SU-DHL-6 (cell line): ENCODE measurements at regions not wholly inside any gene's neighbourhood (a gene's known extent, or its start where the extent isn't known, plus 50 kb on each side); places are given as distances from the start of the nearest gene placed in this dataset.

Experiments used
- H2AFZ ChIP-seq: fragments of 200-600 bp; sonication (generic); 2 replicates; pipeline ENCODE4 v1.6.1; 2014; ENCODE audit warnings: low read depth, mild to moderate bottlenecking, moderate library complexity, mixed read lengths, antibody characterized with exemption, low read length; ENCODE audit not compliant: severe bottlenecking
- H3F3A ChIP-seq: fragments of 200-600 bp; shearing (Covaris generic); 2 replicates; pipeline ENCODE4 v1.6.0; 2016; ENCODE audit warnings: antibody characterized with exemption, mild to moderate bottlenecking; ENCODE audit not compliant: insufficient read depth
- H3K27ac ChIP-seq: fragments of 200-600 bp; sonication (generic); 2 replicates; pipeline ENCODE4 v1.5.1; 2016; ENCODE audit warnings: low read depth, mild to moderate bottlenecking, low read length, moderate library complexity, mixed read lengths
- H3K27me3 ChIP-seq: fragments of 200-600 bp; sonication (generic), shearing (Covaris generic); 2 replicates; pipeline ENCODE4 v1.6.0; 2014; ENCODE audit warnings: mild to moderate bottlenecking, low read length
- H3K36me3 ChIP-seq: fragments of 200-600 bp; sonication (generic); 2 replicates; pipeline ENCODE4 v1.6.1; 2014; ENCODE audit warnings: mild to moderate bottlenecking, low read length, mixed read lengths
- H3K4me2 ChIP-seq: fragments of 300-600, 200-600 bp; shearing (Covaris generic), sonication (generic); 2 replicates; pipeline ENCODE4 v1.6.0; 2014; ENCODE audit warnings: low read length, low read depth, mild to moderate bottlenecking; ENCODE audit not compliant: poor library complexity, severe bottlenecking
- H3K4me3 ChIP-seq: fragments of 200-600 bp; sonication (generic); 2 replicates; pipeline ENCODE4 v1.5.1; 2014; ENCODE audit warnings: antibody characterized with exemption, low read length, mild to moderate bottlenecking, mixed read lengths; ENCODE audit not compliant: insufficient read depth, poor library complexity, severe bottlenecking
- H3K79me2 ChIP-seq: fragments of 200-600 bp; sonication (generic); 2 replicates; pipeline ENCODE4 v1.6.1; 2014; ENCODE audit warnings: mild to moderate bottlenecking, low read length, moderate library complexity; ENCODE audit not compliant: insufficient read depth
- H3K9ac ChIP-seq: fragments of 200-600 bp; sonication (generic); 2 replicates; pipeline ENCODE4 v1.7.0; 2014; ENCODE audit warnings: mild to moderate bottlenecking, low read length
- H3K9me2 ChIP-seq: fragments of 200-600 bp; sonication (generic); replicated peaks from 2 replicates; pipeline ENCODE4 v1.6.1; 2014; ENCODE audit warnings: low read length; ENCODE audit not compliant: insufficient read depth
- H3K9me3 ChIP-seq: fragments of 200-600 bp; sonication (generic); 2 replicates; pipeline ENCODE4 v1.6.1; 2014; ENCODE audit warnings: low read length, mixed read lengths; ENCODE audit not compliant: insufficient read depth
- H4K20me1 ChIP-seq: fragments of 200-600 bp; sonication (generic); 2 replicates; pipeline ENCODE4 v1.6.1; 2014; ENCODE audit warnings: low read depth, mild to moderate bottlenecking, antibody characterized with exemption, low read length, moderate library complexity, mixed read lengths
- EZH2phosphoT487 ChIP-seq: fragments of 200-600 bp; sonication (generic), shearing (Covaris generic); conservative IDR thresholded peaks from 2 replicates; pipeline ENCODE4 v1.6.1; 2018; ENCODE audit warnings: mild to moderate bottlenecking, antibody characterized with exemption, low read length, moderate library complexity, mixed read lengths
- TF ChIP-seq, protein P1 (sequence below): fragments of 200-600 bp; sonication (generic); IDR thresholded peaks from one replicate; pipeline ENCODE4 v1.5.1; 2017; ENCODE audit warnings: antibody characterized with exemption, mild to moderate bottlenecking, low read length, moderate library complexity; ENCODE audit not compliant: insufficient read depth, poor library complexity, severe bottlenecking

- Histone ChIP-seq H3K27ac (no peak overlapping the region), H3K36me3 (no peaks in the 10 kb centered on the region), H2AFZ (no peak overlapping the region), H3K9ac (no peak overlapping the region), H3F3A (no peaks in the 10 kb centered on the region), H4K20me1 (no peaks in the 10 kb centered on the region), H3K4me3 (no peak overlapping the region), H3K4me2 (no peak overlapping the region), H3K9me3 (no peaks in the 10 kb centered on the region), H3K9me2 (no peaks in the 10 kb centered on the region), H3K27me3 (no peaks in the 10 kb centered on the region), H3K79me2 (no peaks in the 10 kb centered on the region)
- no peak for TF ChIP-seq EZH2phosphoT487
- TF ChIP-seq, protein P1, sequence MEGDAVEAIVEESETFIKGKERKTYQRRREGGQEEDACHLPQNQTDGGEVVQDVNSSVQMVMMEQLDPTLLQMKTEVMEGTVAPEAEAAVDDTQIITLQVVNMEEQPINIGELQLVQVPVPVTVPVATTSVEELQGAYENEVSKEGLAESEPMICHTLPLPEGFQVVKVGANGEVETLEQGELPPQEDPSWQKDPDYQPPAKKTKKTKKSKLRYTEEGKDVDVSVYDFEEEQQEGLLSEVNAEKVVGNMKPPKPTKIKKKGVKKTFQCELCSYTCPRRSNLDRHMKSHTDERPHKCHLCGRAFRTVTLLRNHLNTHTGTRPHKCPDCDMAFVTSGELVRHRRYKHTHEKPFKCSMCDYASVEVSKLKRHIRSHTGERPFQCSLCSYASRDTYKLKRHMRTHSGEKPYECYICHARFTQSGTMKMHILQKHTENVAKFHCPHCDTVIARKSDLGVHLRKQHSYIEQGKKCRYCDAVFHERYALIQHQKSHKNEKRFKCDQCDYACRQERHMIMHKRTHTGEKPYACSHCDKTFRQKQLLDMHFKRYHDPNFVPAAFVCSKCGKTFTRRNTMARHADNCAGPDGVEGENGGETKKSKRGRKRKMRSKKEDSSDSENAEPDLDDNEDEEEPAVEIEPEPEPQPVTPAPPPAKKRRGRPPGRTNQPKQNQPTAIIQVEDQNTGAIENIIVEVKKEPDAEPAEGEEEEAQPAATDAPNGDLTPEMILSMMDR = no peak
These were observed 227.6 kb downstream of the MINAR1 start for GRCh38 chr15:79659691-79660090.

- no peak overlapping the region for H3K9ac ChIP-seq
- no peak overlapping the region for H3K4me2 ChIP-seq
- H4K20me1 ChIP-seq = no peaks in the 10 kb centered on the region
- H3K27me3 ChIP-seq = no peaks in the 10 kb centered on the region
- no peak overlapping the region for H3K4me3 ChIP-seq
- H3K36me3 ChIP-seq = no peaks in the 10 kb centered on the region
- no peaks in the 10 kb centered on the region for H3F3A ChIP-seq
- H3K79me2 ChIP-seq = no peaks in the 10 kb centered on the region
- no peak overlapping the region for H3K27ac ChIP-seq
- no peak overlapping the region for H2AFZ ChIP-seq
- no peaks in the 10 kb centered on the region for H3K9me3 ChIP-seq
- no peaks in the 10 kb centered on the region for H3K9me2 ChIP-seq
- no peak for TF ChIP-seq EZH2phosphoT487
- TF ChIP-seq, protein P1 = no peak
These were observed 229.3 kb downstream of the MINAR1 start for GRCh38 chr15:79661411-79661810.

DNA sequence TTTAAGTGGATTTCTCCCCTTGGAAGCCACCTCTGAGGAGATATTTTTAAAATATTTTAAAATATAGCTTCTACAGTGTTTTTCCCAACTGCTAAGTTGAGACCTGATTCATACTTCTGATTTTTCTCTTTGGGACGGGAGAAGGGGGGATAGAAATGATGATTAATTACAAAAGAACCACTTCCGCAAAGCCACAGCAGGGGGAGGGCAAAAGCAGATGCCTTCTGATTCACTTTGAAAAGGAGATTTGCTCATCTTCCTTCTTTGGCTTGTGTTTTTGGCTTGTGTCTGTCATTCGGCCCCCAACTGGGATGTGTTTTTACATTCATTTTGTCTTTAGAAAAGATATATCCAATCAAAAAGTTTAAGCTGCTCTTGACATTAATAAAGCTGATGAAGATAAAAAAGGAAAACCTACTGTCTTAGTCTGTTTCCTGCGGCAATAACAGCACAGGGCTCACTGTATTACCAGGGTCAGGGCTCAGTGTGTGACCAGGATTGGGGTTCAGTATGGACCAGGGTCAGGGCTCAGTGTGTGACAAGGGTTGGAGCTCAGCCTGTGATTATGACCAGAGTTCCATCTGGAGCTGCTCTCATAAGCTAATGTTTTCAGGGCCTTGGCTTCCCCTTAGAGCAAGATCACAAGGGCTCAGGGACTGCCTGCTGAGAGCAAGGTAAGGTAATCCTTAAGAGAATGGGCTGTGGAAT is 223.2 kb downstream of the MTHFS start:
- Histone ChIP-seq H3K36me3 (no peaks in the 10 kb centered on the region), H3K27ac (no peak overlapping the region)

More for the DNA sequence above, 223.2 kb downstream of the MTHFS start:
- Histone ChIP-seq H3K4me3 (no peak overlapping the region), H3K9me3 (no peaks in the 10 kb centered on the region), H3K79me2 (no peaks in the 10 kb centered on the region), H3K9ac (no peak overlapping the region), H3K27me3 (no peaks in the 10 kb centered on the region), H2AFZ (no peak overlapping the region), H3K4me2 (no peak overlapping the region), H3F3A (no peaks in the 10 kb centered on the region), H4K20me1 (no peaks in the 10 kb centered on the region), H3K9me2 (no peaks in the 10 kb centered on the region)
- TF ChIP-seq, protein P1 = no peak
